ENCODE measurements at regions not wholly inside any gene's neighbourhood (a gene's known extent, or its start where the extent isn't known, plus 50 kb on each side); places are given as distances from the start of the nearest gene placed in this dataset.

DNA sequence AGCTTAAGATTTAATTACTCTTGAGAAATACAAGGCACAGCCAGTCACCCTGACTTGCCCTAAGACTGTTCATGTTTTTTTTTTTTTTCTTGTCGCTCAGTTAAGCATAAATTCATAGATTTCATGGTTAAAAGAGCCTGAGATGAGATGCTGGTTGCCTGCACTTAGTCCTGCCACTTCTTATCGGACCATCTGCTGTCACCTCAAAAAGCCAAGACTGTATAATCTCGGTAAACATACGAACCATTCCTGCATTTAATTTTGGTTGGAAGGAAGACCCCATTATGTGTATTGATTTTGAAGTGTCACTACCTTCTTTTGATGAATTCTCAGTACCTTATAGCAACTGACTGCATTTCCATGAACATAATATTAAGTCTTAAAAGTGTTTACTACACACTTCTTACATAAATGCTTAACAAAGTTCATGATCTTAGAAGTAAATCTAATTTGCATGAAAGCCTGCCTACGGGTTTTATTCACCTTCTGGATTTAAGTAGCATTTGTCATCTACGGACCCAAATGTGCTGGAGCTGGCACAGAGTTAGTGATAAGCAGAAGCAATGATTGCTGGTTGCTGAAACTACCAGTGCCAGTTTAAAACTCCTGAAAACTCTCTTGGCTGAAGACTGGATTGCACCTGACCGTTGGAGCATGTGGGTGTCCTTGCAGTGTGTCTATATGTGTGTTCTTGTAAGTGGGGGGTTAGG is 843.4 kb downstream of the TMEM182 start (continued):
- TF ChIP-seq, protein P1, sequence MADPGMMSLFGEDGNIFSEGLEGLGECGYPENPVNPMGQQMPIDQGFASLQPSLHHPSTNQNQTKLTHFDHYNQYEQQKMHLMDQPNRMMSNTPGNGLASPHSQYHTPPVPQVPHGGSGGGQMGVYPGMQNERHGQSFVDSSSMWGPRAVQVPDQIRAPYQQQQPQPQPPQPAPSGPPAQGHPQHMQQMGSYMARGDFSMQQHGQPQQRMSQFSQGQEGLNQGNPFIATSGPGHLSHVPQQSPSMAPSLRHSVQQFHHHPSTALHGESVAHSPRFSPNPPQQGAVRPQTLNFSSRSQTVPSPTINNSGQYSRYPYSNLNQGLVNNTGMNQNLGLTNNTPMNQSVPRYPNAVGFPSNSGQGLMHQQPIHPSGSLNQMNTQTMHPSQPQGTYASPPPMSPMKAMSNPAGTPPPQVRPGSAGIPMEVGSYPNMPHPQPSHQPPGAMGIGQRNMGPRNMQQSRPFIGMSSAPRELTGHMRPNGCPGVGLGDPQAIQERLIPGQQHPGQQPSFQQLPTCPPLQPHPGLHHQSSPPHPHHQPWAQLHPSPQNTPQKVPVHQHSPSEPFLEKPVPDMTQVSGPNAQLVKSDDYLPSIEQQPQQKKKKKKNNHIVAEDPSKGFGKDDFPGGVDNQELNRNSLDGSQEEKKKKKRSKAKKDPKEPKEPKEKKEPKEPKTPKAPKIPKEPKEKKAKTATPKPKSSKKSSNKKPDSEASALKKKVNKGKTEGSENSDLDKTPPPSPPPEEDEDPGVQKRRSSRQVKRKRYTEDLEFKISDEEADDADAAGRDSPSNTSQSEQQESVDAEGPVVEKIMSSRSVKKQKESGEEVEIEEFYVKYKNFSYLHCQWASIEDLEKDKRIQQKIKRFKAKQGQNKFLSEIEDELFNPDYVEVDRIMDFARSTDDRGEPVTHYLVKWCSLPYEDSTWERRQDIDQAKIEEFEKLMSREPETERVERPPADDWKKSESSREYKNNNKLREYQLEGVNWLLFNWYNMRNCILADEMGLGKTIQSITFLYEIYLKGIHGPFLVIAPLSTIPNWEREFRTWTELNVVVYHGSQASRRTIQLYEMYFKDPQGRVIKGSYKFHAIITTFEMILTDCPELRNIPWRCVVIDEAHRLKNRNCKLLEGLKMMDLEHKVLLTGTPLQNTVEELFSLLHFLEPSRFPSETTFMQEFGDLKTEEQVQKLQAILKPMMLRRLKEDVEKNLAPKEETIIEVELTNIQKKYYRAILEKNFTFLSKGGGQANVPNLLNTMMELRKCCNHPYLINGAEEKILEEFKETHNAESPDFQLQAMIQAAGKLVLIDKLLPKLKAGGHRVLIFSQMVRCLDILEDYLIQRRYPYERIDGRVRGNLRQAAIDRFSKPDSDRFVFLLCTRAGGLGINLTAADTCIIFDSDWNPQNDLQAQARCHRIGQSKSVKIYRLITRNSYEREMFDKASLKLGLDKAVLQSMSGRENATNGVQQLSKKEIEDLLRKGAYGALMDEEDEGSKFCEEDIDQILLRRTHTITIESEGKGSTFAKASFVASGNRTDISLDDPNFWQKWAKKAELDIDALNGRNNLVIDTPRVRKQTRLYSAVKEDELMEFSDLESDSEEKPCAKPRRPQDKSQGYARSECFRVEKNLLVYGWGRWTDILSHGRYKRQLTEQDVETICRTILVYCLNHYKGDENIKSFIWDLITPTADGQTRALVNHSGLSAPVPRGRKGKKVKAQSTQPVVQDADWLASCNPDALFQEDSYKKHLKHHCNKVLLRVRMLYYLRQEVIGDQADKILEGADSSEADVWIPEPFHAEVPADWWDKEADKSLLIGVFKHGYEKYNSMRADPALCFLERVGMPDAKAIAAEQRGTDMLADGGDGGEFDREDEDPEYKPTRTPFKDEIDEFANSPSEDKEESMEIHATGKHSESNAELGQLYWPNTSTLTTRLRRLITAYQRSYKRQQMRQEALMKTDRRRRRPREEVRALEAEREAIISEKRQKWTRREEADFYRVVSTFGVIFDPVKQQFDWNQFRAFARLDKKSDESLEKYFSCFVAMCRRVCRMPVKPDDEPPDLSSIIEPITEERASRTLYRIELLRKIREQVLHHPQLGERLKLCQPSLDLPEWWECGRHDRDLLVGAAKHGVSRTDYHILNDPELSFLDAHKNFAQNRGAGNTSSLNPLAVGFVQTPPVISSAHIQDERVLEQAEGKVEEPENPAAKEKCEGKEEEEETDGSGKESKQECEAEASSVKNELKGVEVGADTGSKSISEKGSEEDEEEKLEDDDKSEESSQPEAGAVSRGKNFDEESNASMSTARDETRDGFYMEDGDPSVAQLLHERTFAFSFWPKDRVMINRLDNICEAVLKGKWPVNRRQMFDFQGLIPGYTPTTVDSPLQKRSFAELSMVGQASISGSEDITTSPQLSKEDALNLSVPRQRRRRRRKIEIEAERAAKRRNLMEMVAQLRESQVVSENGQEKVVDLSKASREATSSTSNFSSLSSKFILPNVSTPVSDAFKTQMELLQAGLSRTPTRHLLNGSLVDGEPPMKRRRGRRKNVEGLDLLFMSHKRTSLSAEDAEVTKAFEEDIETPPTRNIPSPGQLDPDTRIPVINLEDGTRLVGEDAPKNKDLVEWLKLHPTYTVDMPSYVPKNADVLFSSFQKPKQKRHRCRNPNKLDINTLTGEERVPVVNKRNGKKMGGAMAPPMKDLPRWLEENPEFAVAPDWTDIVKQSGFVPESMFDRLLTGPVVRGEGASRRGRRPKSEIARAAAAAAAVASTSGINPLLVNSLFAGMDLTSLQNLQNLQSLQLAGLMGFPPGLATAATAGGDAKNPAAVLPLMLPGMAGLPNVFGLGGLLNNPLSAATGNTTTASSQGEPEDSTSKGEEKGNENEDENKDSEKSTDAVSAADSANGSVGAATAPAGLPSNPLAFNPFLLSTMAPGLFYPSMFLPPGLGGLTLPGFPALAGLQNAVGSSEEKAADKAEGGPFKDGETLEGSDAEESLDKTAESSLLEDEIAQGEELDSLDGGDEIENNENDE (IDR thresholded peaks at IDR 0.05; ENCODE audit: insufficient replicate concordance, low read length) = no peak
- TF ChIP-seq SP1 (IDR thresholded peaks at IDR 0.05; ENCODE audit: low read depth, low read length) = no peak
- TF ChIP-seq CBX5 (IDR thresholded peaks at IDR 0.05; ENCODE audit: low read depth, low read length) = no peak
- TF ChIP-seq GTF2F1 (IDR thresholded peaks at IDR 0.05; ENCODE audit: borderline replicate concordance, low read depth, low read length) = no peak
- no peak for TF ChIP-seq MAFK (IDR thresholded peaks at IDR 0.05; ENCODE audit: low read depth, low read length)
- no peak for TF ChIP-seq JUND (IDR thresholded peaks at IDR 0.05; ENCODE audit: low read length)
- TF ChIP-seq KDM4A (IDR thresholded peaks at IDR 0.05; ENCODE audit: low read depth, low read length, severe bottlenecking) = no peak
- TF ChIP-seq HDAC2 (IDR thresholded peaks at IDR 0.05; ENCODE audit: borderline replicate concordance in 1 of 2, low read depth in 2 of 2, low read length in 2 of 2) = no peak
- no peak for TF ChIP-seq ZNF274 (IDR thresholded peaks at IDR 0.05; ENCODE audit: borderline replicate concordance, extremely low read depth, low read length)
- no peak for TF ChIP-seq SRF (IDR thresholded peaks at IDR 0.05; ENCODE audit: low read depth, low read length)
- TF ChIP-seq NRF1 (IDR thresholded peaks at IDR 0.05; ENCODE audit: low read depth, low read length) = no peak
